ENCODE measurements at regions not wholly inside any gene's neighbourhood (a gene's known extent, or its start where the extent isn't known, plus 50 kb on each side); places are given as distances from the start of the nearest gene placed in this dataset.

DNA sequence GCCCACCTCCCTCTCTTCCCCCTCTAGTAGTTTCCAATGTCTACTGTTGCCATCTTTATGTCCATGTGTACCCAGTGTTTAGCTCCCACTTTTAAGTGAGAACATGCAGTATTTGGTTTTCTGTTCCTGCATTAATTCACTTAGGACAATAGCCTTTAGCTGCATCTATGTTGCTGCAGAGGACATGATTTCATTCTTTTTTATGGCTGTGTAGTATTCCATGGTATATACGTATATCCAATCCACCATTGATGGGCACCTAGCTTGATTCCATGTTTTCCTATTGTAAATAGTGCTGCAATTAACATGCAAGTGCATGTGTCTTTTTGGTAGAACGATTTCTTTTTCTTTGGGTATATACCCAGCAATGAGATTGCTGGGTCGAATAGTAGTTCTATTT lies 170.4 kb downstream of the NOC3L start:
- Histone ChIP-seq H3K4me1 (ENCODE audit: control insufficient read depth in 1 of 2, insufficient read depth in 2 of 2, low read length in 2 of 2) (peaks cover 0 to 29% of the 10 kb centered on the region in 2 donors), H3K27me3 (ENCODE audit: low read depth, low read length) (no peaks in the 10 kb centered on the region), H3K36me3 (ENCODE audit: control insufficient read depth in 1 of 2, insufficient read depth in 2 of 2, low read length in 2 of 2) (no peaks in the 10 kb centered on the region), H3K9me3 (ENCODE audit: control insufficient read depth in 1 of 2, low read length in 2 of 2) (no peaks in the 10 kb centered on the region), H3K4me3 (ENCODE audit: low read depth in 1 of 2, low read length in 2 of 2) (no peak overlapping the region), H3K27ac (ENCODE audit: low read length) (no peak overlapping the region)

DNA sequence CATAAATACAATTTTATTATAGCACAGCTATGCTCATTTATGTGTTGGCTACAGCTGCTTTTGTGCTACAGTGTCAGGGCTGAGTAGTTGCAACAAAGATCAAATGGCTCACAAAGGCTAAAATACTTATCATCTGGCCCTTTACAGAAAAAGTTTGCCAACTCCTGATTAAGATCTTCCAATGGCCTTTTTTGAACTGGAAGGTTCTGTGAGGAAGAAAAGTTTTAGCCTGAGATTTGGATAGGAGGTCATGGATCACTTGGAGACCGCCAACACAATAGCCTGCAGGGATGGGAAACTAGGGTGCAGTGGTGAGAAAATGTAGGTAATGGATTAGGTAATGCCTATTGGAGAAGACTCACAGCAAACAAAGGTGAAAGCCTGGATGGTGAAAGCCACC lies 169.8 kb downstream of the NOC3L start:
- H3K9me3 ChIP-seq (ENCODE audit: control insufficient read depth in 1 of 2, low read length in 2 of 2): no peaks in the 10 kb centered on the region
- no peaks in the 10 kb centered on the region for H3K27me3 ChIP-seq (ENCODE audit: low read depth, low read length)
- H3K27ac ChIP-seq (ENCODE audit: low read length): no peak overlapping the region
- no peaks in the 10 kb centered on the region for H3K36me3 ChIP-seq (ENCODE audit: control insufficient read depth in 1 of 2, insufficient read depth in 2 of 2, low read length in 2 of 2)
- no peak overlapping the region for H3K4me3 ChIP-seq (ENCODE audit: low read depth in 1 of 2, low read length in 2 of 2)
- peaks cover 0 to 29% of the 10 kb centered on the region in 2 donors for H3K4me1 ChIP-seq (ENCODE audit: control insufficient read depth in 1 of 2, insufficient read depth in 2 of 2, low read length in 2 of 2)

DNA sequence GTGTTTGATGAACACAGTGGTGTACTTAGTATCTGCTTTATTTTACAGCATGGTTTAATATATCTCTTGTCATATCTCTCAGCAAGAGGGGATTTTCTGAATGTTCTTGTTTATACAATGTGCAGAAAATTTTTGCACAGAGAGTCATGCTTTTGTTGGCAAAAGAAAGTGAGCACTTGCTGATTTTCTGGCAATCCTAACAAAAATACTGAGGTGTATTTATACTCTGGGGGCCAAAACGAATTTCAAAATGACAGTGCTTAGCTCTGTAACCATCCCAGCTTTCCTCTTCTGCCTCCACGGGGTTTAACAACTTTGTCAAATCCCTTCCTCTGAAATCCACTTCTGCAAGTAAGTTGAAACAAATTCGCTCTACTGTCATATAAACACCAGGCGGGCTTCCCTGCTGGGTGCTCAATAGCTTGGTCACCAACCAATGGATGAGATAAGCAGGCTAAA lies 169.2 kb downstream of the NOC3L start:
- peaks cover 0 to 29% of the 10 kb centered on the region in 2 donors for H3K4me1 ChIP-seq (ENCODE audit: control insufficient read depth in 1 of 2, insufficient read depth in 2 of 2, low read length in 2 of 2)
- no peaks in the 10 kb centered on the region for H3K36me3 ChIP-seq (ENCODE audit: control insufficient read depth in 1 of 2, insufficient read depth in 2 of 2, low read length in 2 of 2)
- H3K27ac ChIP-seq (ENCODE audit: low read length): no peak overlapping the region
- H3K4me3 ChIP-seq (ENCODE audit: low read depth in 1 of 2, low read length in 2 of 2): no peak overlapping the region
- H3K27me3 ChIP-seq (ENCODE audit: low read depth, low read length): no peaks in the 10 kb centered on the region
- no peaks in the 10 kb centered on the region for H3K9me3 ChIP-seq (ENCODE audit: control insufficient read depth in 1 of 2, low read length in 2 of 2)

DNA sequence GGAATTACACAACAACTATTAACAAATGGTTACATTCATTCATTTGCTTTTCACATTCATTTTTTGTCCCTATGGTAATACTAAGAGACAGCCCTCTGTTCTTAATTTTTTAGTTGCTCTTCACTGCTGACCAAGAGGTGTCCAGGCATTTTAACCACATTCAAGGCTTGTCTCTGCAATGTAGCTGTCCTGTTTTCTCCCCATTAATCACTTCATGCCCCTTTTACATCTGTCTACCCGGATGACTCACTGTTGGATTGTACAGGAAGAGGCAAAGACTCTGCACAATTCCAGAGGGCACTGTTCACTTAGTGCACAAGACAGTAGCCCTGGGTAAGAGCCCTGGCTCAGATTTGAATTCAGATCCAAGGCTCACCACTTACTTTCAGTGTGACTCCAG lies 168.5 kb downstream of the NOC3L start:
- no peaks in the 10 kb centered on the region for H3K36me3 ChIP-seq (ENCODE audit: control insufficient read depth in 1 of 2, insufficient read depth in 2 of 2, low read length in 2 of 2)
- H3K27me3 ChIP-seq (ENCODE audit: low read depth, low read length): no peaks in the 10 kb centered on the region
- peaks cover 0 to 29% of the 10 kb centered on the region in 2 donors for H3K4me1 ChIP-seq (ENCODE audit: control insufficient read depth in 1 of 2, insufficient read depth in 2 of 2, low read length in 2 of 2)
- H3K9me3 ChIP-seq (ENCODE audit: control insufficient read depth in 1 of 2, low read length in 2 of 2): no peaks in the 10 kb centered on the region
- H3K27ac ChIP-seq (ENCODE audit: low read length): no peak overlapping the region
- H3K4me3 ChIP-seq (ENCODE audit: low read depth in 1 of 2, low read length in 2 of 2): no peak overlapping the region

DNA sequence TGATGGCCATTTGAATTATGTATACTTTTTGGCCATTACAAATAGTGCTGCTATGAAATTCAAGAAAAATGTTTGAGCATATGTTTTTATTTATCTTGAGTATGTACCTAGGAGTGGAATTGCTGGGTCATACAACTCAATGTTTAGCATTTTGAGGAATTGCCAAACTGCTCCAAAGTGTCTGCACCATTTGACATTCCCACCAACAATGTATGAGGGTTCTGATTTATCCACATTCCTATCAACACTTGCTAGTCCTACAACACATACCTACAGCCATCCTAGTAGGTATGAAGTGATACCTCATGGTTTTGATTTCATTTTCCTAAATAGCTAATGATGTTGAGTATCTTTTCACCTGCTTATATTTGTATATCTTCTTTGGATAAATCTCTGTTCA lies 165.5 kb downstream of the NOC3L start:
- H3K9me3 ChIP-seq (ENCODE audit: control insufficient read depth in 1 of 2, low read length in 2 of 2): no peaks in the 10 kb centered on the region
- H3K27me3 ChIP-seq (ENCODE audit: low read depth, low read length): no peaks in the 10 kb centered on the region

DNA sequence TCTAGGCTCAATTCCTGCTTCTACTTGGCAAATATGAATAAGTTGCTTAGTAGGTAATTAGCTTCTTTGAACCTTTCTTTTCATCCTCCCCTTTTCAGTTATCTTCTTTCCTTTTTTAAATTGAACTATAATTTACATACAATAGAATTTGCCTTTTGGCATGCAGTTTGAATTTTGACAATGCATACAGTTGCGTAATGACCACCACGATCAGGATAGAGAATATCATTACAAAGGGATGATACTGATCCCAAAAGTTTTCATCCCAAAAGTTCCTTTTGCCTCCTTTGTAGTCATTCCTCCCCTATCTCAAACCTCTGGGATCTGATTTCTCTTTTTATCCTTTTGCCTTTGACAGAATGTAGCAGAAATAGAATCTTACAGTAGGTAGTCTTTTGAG lies 164.4 kb downstream of the NOC3L start:
- H3K36me3 ChIP-seq (ENCODE audit: control insufficient read depth in 1 of 2, insufficient read depth in 2 of 2, low read length in 2 of 2): no peaks in the 10 kb centered on the region
- no peaks in the 10 kb centered on the region for H3K27me3 ChIP-seq (ENCODE audit: low read depth, low read length)
- no peaks in the 10 kb centered on the region for H3K9me3 ChIP-seq (ENCODE audit: control insufficient read depth in 1 of 2, low read length in 2 of 2)
- H3K27ac ChIP-seq (ENCODE audit: low read length): no peak overlapping the region
- H3K4me3 ChIP-seq (ENCODE audit: low read depth in 1 of 2, low read length in 2 of 2): no peak overlapping the region
- H3K4me1 ChIP-seq (ENCODE audit: control insufficient read depth in 1 of 2, insufficient read depth in 2 of 2, low read length in 2 of 2): peaks cover 0 to 20% of the 10 kb centered on the region in 2 donors

More for the DNA sequence above, 165.5 kb downstream of the NOC3L start:
- Histone ChIP-seq H3K36me3 (ENCODE audit: control insufficient read depth in 1 of 2, insufficient read depth in 2 of 2, low read length in 2 of 2) (no peaks in the 10 kb centered on the region), H3K27ac (ENCODE audit: low read length) (no peak overlapping the region), H3K4me1 (ENCODE audit: control insufficient read depth in 1 of 2, insufficient read depth in 2 of 2, low read length in 2 of 2) (peaks cover 0 to 29% of the 10 kb centered on the region in 2 donors), H3K4me3 (ENCODE audit: low read depth in 1 of 2, low read length in 2 of 2) (no peak overlapping the region)

DNA sequence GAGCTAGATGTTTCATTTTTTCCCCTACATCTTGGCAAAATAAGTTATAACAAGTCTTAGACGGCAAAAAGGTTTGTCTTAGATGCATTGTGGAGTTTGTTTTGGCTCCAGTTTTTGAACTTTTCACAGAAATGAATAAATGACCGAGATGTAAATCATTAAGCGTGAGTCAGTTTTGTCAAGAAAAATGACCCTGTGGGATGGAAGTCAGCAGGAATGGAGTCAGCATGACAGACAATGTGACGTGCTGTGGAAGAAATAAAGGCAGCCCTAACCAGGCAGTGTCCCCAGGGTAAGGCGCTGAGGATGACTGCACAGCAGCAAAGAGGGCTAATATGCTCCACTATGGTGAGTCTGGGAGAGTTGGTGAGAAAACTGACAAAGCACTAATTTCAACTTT lies 163.2 kb downstream of the NOC3L start:
- Histone ChIP-seq H3K4me1 (ENCODE audit: control insufficient read depth in 1 of 2, insufficient read depth in 2 of 2, low read length in 2 of 2) (peaks cover 0 to 8% of the 10 kb centered on the region in 2 donors), H3K4me3 (ENCODE audit: low read depth in 1 of 2, low read length in 2 of 2) (no peak overlapping the region), H3K27me3 (ENCODE audit: low read depth, low read length) (no peaks in the 10 kb centered on the region), H3K27ac (ENCODE audit: low read length) (no peak overlapping the region), H3K9me3 (ENCODE audit: control insufficient read depth in 1 of 2, low read length in 2 of 2) (no peaks in the 10 kb centered on the region), H3K36me3 (ENCODE audit: control insufficient read depth in 1 of 2, insufficient read depth in 2 of 2, low read length in 2 of 2) (no peaks in the 10 kb centered on the region)

DNA sequence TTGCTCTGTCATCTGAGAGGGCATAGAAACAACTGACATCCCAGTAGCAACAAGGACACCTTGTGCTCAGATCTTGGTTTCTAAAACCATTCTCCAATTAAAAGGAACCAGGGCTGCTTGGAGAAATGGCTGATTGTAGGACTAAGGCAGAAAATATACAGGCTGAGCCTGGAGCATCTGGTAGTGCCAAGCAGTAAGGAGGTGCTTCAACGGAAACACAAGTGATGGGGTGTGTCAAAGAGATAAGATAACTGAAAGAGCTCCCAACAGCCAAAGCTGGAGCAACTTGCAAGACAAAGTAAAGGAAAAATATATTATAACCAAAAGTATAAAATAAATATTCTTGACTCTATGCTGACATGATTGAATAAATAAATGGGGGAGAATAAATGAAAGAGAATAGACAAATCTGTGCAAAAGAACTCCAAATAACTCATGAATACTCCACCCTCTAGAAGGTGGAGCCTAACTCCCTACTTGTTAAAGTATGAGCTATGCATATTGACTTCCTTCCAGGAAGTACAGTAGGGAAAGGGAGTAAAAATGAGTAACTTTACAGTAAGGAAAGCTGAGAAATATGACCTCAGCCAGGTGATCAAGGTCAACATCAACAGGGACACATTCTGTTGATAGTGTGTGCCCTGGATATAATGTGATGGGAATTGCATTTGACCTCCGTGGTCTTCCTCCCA lies 162.4 kb downstream of the NOC3L start:
- Histone ChIP-seq H3K4me3 (ENCODE audit: low read depth in 1 of 2, low read length in 2 of 2) (no peak overlapping the region), H3K4me1 (ENCODE audit: control insufficient read depth in 1 of 2, insufficient read depth in 2 of 2, low read length in 2 of 2) (peaks cover 0 to 9% of the 10 kb centered on the region in 2 donors), H3K36me3 (ENCODE audit: control insufficient read depth in 1 of 2, insufficient read depth in 2 of 2, low read length in 2 of 2) (no peaks in the 10 kb centered on the region), H3K27me3 (ENCODE audit: low read depth, low read length) (no peaks in the 10 kb centered on the region), H3K27ac (ENCODE audit: low read length) (no peak overlapping the region), H3K9me3 (ENCODE audit: control insufficient read depth in 1 of 2, low read length in 2 of 2) (no peaks in the 10 kb centered on the region)

DNA sequence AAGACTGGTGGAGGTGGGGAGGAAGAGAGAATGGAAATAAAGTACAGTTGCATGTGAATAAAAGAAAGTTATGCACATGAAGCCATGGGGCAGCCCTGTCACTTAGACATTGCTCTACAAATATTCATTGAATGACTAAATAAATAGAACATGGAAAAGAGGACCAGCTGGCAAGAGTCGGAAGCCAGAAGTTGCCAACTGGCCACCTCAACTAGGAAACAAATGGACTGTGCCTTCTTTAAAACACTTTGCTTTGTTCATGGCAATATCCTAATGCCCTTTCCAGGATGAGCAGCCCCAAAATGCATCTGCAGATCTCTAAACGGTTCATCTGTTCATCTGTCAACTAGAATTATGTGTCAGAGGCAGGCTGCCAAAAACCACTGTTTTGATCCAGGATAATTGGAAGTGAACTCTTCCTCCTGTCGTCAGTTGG lies 157.3 kb downstream of the NOC3L start:
- H3K9me3 ChIP-seq (ENCODE audit: control insufficient read depth in 1 of 2, low read length in 2 of 2): no peaks in the 10 kb centered on the region
- peak overlapping the region in 1 of 2 donors; percentile 17 for H3K4me3 ChIP-seq (ENCODE audit: low read depth in 1 of 2, low read length in 2 of 2)
- no peaks in the 10 kb centered on the region for H3K36me3 ChIP-seq (ENCODE audit: control insufficient read depth in 1 of 2, insufficient read depth in 2 of 2, low read length in 2 of 2)
- no peaks in the 10 kb centered on the region for H3K27me3 ChIP-seq (ENCODE audit: low read depth, low read length)
- no peak overlapping the region for H3K27ac ChIP-seq (ENCODE audit: low read length)
- peaks cover 0 to 20% of the 10 kb centered on the region in 2 donors for H3K4me1 ChIP-seq (ENCODE audit: control insufficient read depth in 1 of 2, insufficient read depth in 2 of 2, low read length in 2 of 2)

DNA sequence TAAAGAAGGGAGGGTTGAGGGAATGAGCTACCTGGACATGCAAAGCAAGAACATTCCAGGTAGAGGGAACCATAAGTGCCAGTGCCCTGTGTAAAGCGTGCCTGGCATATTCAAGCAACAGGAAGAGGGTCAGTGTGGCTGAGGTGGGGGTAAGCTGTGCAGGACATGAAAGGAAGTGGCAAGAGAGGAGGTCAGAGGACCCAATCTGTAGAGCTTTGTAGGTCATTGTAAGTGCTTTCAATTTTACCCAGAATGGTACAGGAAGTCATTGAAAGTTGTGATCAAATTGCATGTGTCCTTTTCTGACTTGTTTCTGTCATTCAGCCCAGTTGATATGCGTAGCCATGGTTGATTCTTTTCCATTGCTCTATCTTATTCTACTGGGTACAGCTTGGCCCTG lies 156.6 kb downstream of the NOC3L start:
- no peaks in the 10 kb centered on the region for H3K36me3 ChIP-seq (ENCODE audit: control insufficient read depth in 1 of 2, insufficient read depth in 2 of 2, low read length in 2 of 2)
- peaks cover 0 to 28% of the 10 kb centered on the region in 2 donors for H3K4me1 ChIP-seq (ENCODE audit: control insufficient read depth in 1 of 2, insufficient read depth in 2 of 2, low read length in 2 of 2)
- H3K9me3 ChIP-seq (ENCODE audit: control insufficient read depth in 1 of 2, low read length in 2 of 2): no peaks in the 10 kb centered on the region
- H3K4me3 ChIP-seq (ENCODE audit: low read depth in 1 of 2, low read length in 2 of 2): peak overlapping the region in 1 of 2 donors; percentile 17
- H3K27ac ChIP-seq (ENCODE audit: low read length): no peak overlapping the region
- no peaks in the 10 kb centered on the region for H3K27me3 ChIP-seq (ENCODE audit: low read depth, low read length)

DNA sequence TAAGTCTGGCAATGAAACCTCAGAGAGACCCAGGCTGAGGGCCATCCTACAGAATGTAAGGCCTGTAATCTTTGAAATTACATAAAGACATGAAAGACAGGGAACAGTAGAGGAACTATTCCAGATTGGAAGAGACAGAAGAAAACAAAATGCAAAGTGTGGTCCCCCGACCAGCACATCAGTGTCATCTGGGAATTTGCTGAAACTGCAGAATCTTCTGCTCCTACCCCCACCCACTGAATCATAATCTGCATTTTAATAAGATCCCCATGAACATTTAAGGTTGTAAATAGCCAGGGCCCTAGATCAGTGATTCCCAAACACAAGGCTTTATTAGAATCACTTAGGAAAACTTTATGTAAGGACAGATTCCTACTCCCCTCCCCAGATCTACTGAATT lies 154.4 kb downstream of the NOC3L start:
- Histone ChIP-seq H3K36me3 (ENCODE audit: control insufficient read depth in 1 of 2, insufficient read depth in 2 of 2, low read length in 2 of 2) (no peaks in the 10 kb centered on the region), H3K4me3 (ENCODE audit: low read depth in 1 of 2, low read length in 2 of 2) (no peak overlapping the region), H3K4me1 (ENCODE audit: control insufficient read depth in 1 of 2, insufficient read depth in 2 of 2, low read length in 2 of 2) (peaks cover 0 to 32% of the 10 kb centered on the region in 2 donors), H3K27ac (ENCODE audit: low read length) (no peak overlapping the region), H3K9me3 (ENCODE audit: control insufficient read depth in 1 of 2, low read length in 2 of 2) (no peaks in the 10 kb centered on the region), H3K27me3 (ENCODE audit: low read depth, low read length) (no peaks in the 10 kb centered on the region)
